Amniotic stem cell (primary cell): ENCODE measurements at regions not wholly inside any gene's neighbourhood (a gene's known extent, or its start where the extent isn't known, plus 50 kb on each side); places are given as distances from the start of the nearest gene placed in this dataset.

ENCODE experiments used
- DNase-seq: peaks from one replicate; lab custom pipeline; 2025; lab: John Stamatoyannopoulos, UW

- DNase-seq = no peak
These were observed 69.8 kb upstream of the DTNA start for GRCh38 chr18:34640276-34640675.

- DNase-seq = no peak
These were observed 66.1 kb upstream of the DTNA start for GRCh38 chr18:34643989-34644388.

GRCh38 chr18:34647251-34647650 is 62.8 kb upstream of the DTNA start:
- DNase-seq = no peak

- no peak for DNase-seq
These were observed 61.7 kb upstream of the DTNA start for GRCh38 chr18:34648269-34648985.

- no peak for DNase-seq
These were observed 61.0 kb upstream of the DTNA start for GRCh38 chr18:34649080-34649479.

- peak; percentile 39 for DNase-seq
These were observed 60.0 kb upstream of the DTNA start for GRCh38 chr18:34650121-34650545.

GRCh38 chr18:34651586-34652369 is 58.3 kb upstream of the DTNA start:
- no peak for DNase-seq

- no peak for DNase-seq
These were observed 55.0 kb upstream of the DTNA start for GRCh38 chr18:34655131-34655530.

GRCh38 chr18:34657860-34658500 is 52.1 kb upstream of the DTNA start:
- no peak for DNase-seq

GRCh38 chr18:34659579-34660517 is 50.2 kb upstream of the DTNA start:
- peak; percentile 80 for DNase-seq
